ENCODE measurements at regions not wholly inside any gene's neighbourhood (a gene's known extent, or its start where the extent isn't known, plus 50 kb on each side); places are given as distances from the start of the nearest gene placed in this dataset.

GRCh38 chr1:221824025-221824424 lies 82.1 kb upstream of the DUSP10 start:
- no peak for TF ChIP-seq CTCF (IDR thresholded peaks at IDR 0.05; ENCODE audit: poor library complexity)
- TF ChIP-seq EZH2 (IDR thresholded peaks at IDR 0.05; ENCODE audit: borderline replicate concordance), result no peak

Data from hepatocyte (in vitro differentiated cells).